WTC11 (cell line): ENCODE measurements at regions not wholly inside any gene's neighbourhood (a gene's known extent, or its start where the extent isn't known, plus 50 kb on each side); places are given as distances from the start of the nearest gene placed in this dataset.

Experiments
- ATAC-seq: fragments of 200-7000 bp; cut with Tn5 transposase; 2 replicates; pipeline ENCODE4 v1.10.0; 2021; ENCODE audit warnings: mild to moderate bottlenecking, moderate library complexity
- CTCF ChIA-PET: fragments of 300-600 bp; sonication (Branson Sonifier 250); formaldehyde crosslinking; loops from one replicate; lab custom pipeline; 2021; ENCODE audit warnings: antibody characterized with exemption; lab: Charles Lee
- POLR2A ChIA-PET: fragments of 350-600 bp; sonication (Branson Sonifier 250); formaldehyde crosslinking; loops from one replicate; lab custom pipeline; 2021; ENCODE audit warnings: antibody characterized with exemption; lab: Charles Lee
- DNase-seq: peaks from one replicate; pipeline ENCODE4 v3.0.0; 2021; ENCODE audit warnings: low spot score
- H3K27ac Mint-ChIP-seq: 2 replicates; pipeline ENCODE4 v1.8.0; 2021; ENCODE audit warnings: mixed read lengths
- H3K27me3 Mint-ChIP-seq: 2 replicates; pipeline ENCODE4 v1.8.0; 2021; ENCODE audit warnings: low read depth, mild to moderate bottlenecking, moderate library complexity, mixed read lengths
- H3K36me3 Mint-ChIP-seq: 2 replicates; pipeline ENCODE4 v1.8.0; 2021; ENCODE audit warnings: mixed read lengths
- H3K4me1 Mint-ChIP-seq: 2 replicates; pipeline ENCODE4 v1.8.0; 2022; ENCODE audit warnings: mixed read lengths
- H3K4me3 Mint-ChIP-seq: 2 replicates; pipeline ENCODE4 v1.8.0; 2021; ENCODE audit warnings: mild to moderate bottlenecking, moderate library complexity, mixed read lengths
- H3K9me3 Mint-ChIP-seq: 2 replicates; pipeline ENCODE4 v1.8.0; 2021; ENCODE audit warnings: mixed read lengths
- ATF3 ChIP-seq: sonication (generic); formaldehyde crosslinking; conservative IDR thresholded peaks from 2 replicates; pipeline ENCODE4 v1.8.1; 2022; ENCODE audit warnings: mild to moderate bottlenecking, missing genetic modification reagents
- CREB1 ChIP-seq: sonication (generic); formaldehyde crosslinking; IDR thresholded peaks from 2 replicates; pipeline ENCODE4 v1.8.0; 2023; ENCODE audit warnings: mild to moderate bottlenecking, missing genetic modification reagents
- FOXK1 ChIP-seq: sonication (generic); formaldehyde crosslinking; IDR thresholded peaks from 2 replicates; pipeline ENCODE4 v1.8.0; 2022; ENCODE audit warnings: mild to moderate bottlenecking, moderate library complexity, missing genetic modification reagents
- GRHL2 ChIP-seq: fragments of 250-450 bp; sonication (Bioruptor Pico); IDR thresholded peaks from 2 replicates; pipeline ENCODE4 v1.8.0; 2022; ENCODE audit warnings: mild to moderate bottlenecking, moderate library complexity; ENCODE audit not compliant: insufficient replicate concordance, severe bottlenecking
- GTF2I ChIP-seq: fragments of 250-450 bp; sonication (Bioruptor Pico); conservative IDR thresholded peaks from 2 replicates; pipeline ENCODE4 v1.4.0; 2021; ENCODE audit warnings: mild to moderate bottlenecking
- HMGXB4 ChIP-seq: sonication (generic); formaldehyde crosslinking; IDR thresholded peaks from 2 replicates; pipeline ENCODE4 v1.8.1; 2023; ENCODE audit warnings: mild to moderate bottlenecking, moderate library complexity, missing genetic modification reagents
- MXD4 ChIP-seq: fragments of 250-450 bp; sonication (Bioruptor Pico); IDR thresholded peaks from 2 replicates; pipeline ENCODE4 v1.8.0; 2021; ENCODE audit warnings: mild to moderate bottlenecking, moderate library complexity, borderline replicate concordance
- NFYB ChIP-seq: sonication (generic); formaldehyde crosslinking; conservative IDR thresholded peaks from 2 replicates; pipeline ENCODE4 v1.8.0; 2022; ENCODE audit warnings: low read depth, missing genetic modification reagents
- NR2C2 ChIP-seq: sonication (generic); formaldehyde crosslinking; IDR thresholded peaks from 2 replicates; pipeline ENCODE4 v1.8.0; 2022; ENCODE audit warnings: mild to moderate bottlenecking, missing genetic modification reagents
- PRRX2 ChIP-seq: fragments of 250-450 bp; sonication (Bioruptor Pico); IDR thresholded peaks from 2 replicates; pipeline ENCODE4 v1.8.0; 2021; ENCODE audit warnings: mild to moderate bottlenecking
- TEAD1 ChIP-seq: sonication (generic); formaldehyde crosslinking; IDR thresholded peaks from 2 replicates; pipeline ENCODE4 v1.8.0; 2022; ENCODE audit warnings: mild to moderate bottlenecking, missing genetic modification reagents
- TEAD4 ChIP-seq: sonication (generic); formaldehyde crosslinking; IDR thresholded peaks from 2 replicates; pipeline ENCODE4 v1.8.0; 2022; ENCODE audit warnings: mild to moderate bottlenecking, missing genetic modification reagents
- USF2 ChIP-seq: sonication (generic); formaldehyde crosslinking; IDR thresholded peaks from 2 replicates; pipeline ENCODE4 v1.8.1; 2023; ENCODE audit warnings: mild to moderate bottlenecking, missing genetic modification reagents, moderate library complexity
- ZBTB21 ChIP-seq: sonication (generic); formaldehyde crosslinking; IDR thresholded peaks from 2 replicates; pipeline ENCODE4 v1.8.1; 2023; ENCODE audit warnings: mild to moderate bottlenecking, missing genetic modification reagents, borderline replicate concordance
- ZNF219 ChIP-seq: sonication (generic); formaldehyde crosslinking; IDR thresholded peaks from 2 replicates; pipeline ENCODE4 v1.8.0; 2023; ENCODE audit warnings: missing genetic modification reagents, mild to moderate bottlenecking, borderline replicate concordance
- TF ChIP-seq, protein P1 (sequence below): sonication (generic); formaldehyde crosslinking; IDR thresholded peaks from 2 replicates; pipeline ENCODE4 v1.8.1; 2023; ENCODE audit warnings: mild to moderate bottlenecking, missing genetic modification reagents
- TF ChIP-seq, protein P2 (sequence below): fragments of 200-600 bp; IDR thresholded peaks from 2 replicates; pipeline ENCODE4 v1.8.0; 2022; ENCODE audit warnings: antibody characterized with exemption
- TF ChIP-seq, protein P3 (sequence below): sonication (generic); formaldehyde crosslinking; IDR thresholded peaks from 2 replicates; pipeline ENCODE4 v1.8.0; 2022; ENCODE audit warnings: missing genetic modification reagents

DNA sequence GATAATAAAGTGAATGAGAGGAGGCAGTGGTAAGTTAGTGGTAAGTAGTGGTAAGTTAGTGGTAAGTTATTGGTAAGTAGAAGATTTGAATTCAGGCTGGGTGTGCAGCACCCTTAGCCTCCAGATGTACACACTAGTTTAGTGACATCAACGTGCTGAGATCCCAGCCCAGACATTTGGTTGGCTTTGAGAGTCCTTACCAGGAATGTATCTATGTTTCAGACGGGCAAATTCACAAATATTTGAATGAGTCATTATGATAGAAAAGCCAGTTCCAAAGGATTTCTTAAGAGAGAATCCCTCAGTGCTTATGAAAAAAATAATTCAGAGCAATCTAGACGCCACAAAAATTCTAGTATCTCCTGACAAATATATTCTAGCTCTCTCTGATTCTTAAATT is 70.0 kb downstream of the ARL4A start:
- ChIA-PET POLR2A (no interaction called here), CTCF (no interaction called here)
- no peak overlapping the region for H3K4me3 Mint-ChIP-seq
- H3K4me1 Mint-ChIP-seq: no peaks in the 10 kb centered on the region
- no peak for ATAC-seq
- H3K9me3 Mint-ChIP-seq: peaks cover 37% of the 10 kb centered on the region
- H3K27me3 Mint-ChIP-seq: peaks cover 5% of the 10 kb centered on the region; the same call in 1 of the 2 replicates
- no peak overlapping the region for H3K27ac Mint-ChIP-seq
- no peak for TF ChIP-seq CREB1
- TF ChIP-seq, all 79 proteins: peak for 0
- DNase-seq: no peak
- peaks cover 32% of the 10 kb centered on the region for H3K36me3 Mint-ChIP-seq

DNA sequence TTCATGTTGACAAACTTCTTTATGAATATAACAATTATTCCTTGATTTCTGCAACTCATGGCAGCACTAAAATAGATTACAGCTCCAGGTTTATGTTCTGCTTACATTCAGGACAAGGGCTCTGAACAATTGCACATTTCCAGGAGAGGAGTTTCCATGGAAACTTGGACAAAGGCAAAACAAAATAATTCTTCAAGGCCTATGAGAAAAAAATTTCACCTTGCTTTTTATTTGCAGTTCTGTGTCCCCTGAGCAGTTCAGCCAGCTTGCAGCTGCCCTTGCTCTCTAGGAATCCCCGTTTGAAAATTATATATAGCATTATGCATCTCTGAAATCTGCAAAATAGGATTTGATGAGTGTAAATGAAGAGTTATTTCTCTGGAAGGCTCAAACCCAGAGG is 71.7 kb downstream of the ARL4A start:
- Mint-ChIP-seq H3K27me3 (peaks cover 5% of the 10 kb centered on the region; the same call in 1 of the 2 replicates), H3K4me1 (peaks cover 4% of the 10 kb centered on the region; the same call in 1 of the 2 replicates), H3K27ac (no peak overlapping the region), H3K36me3 (peaks cover 32% of the 10 kb centered on the region), H3K4me3 (no peak overlapping the region), H3K9me3 (peaks cover 37% of the 10 kb centered on the region)
- CTCF ChIA-PET: no interaction called here
- POLR2A ChIA-PET: no interaction called here
- DNase-seq (no peak), ATAC-seq (no peak)
- TF ChIP-seq GRHL2 (no peak), ZBTB21 (CRISPR knock-in tag) (no peak), NR2C2 (no peak), PRRX2 (CRISPR knock-in tag) (no peak), ATF3 (CRISPR knock-in tag) (no peak), USF2 (no peak), TEAD4 (CRISPR knock-in tag) (no peak), MXD4 (CRISPR knock-in tag) (no peak), HMGXB4 (CRISPR knock-in tag) (no peak), GTF2I (no peak), ZNF219 (no peak), FOXK1 (CRISPR knock-in tag) (no peak), TEAD1 (CRISPR knock-in tag) (no peak), NFYB (no peak)
- TF ChIP-seq, protein P1, sequence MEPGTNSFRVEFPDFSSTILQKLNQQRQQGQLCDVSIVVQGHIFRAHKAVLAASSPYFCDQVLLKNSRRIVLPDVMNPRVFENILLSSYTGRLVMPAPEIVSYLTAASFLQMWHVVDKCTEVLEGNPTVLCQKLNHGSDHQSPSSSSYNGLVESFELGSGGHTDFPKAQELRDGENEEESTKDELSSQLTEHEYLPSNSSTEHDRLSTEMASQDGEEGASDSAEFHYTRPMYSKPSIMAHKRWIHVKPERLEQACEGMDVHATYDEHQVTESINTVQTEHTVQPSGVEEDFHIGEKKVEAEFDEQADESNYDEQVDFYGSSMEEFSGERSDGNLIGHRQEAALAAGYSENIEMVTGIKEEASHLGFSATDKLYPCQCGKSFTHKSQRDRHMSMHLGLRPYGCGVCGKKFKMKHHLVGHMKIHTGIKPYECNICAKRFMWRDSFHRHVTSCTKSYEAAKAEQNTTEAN (CRISPR knock-in tag): no peak
- TF ChIP-seq, protein P2, sequence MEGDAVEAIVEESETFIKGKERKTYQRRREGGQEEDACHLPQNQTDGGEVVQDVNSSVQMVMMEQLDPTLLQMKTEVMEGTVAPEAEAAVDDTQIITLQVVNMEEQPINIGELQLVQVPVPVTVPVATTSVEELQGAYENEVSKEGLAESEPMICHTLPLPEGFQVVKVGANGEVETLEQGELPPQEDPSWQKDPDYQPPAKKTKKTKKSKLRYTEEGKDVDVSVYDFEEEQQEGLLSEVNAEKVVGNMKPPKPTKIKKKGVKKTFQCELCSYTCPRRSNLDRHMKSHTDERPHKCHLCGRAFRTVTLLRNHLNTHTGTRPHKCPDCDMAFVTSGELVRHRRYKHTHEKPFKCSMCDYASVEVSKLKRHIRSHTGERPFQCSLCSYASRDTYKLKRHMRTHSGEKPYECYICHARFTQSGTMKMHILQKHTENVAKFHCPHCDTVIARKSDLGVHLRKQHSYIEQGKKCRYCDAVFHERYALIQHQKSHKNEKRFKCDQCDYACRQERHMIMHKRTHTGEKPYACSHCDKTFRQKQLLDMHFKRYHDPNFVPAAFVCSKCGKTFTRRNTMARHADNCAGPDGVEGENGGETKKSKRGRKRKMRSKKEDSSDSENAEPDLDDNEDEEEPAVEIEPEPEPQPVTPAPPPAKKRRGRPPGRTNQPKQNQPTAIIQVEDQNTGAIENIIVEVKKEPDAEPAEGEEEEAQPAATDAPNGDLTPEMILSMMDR: no peak
- TF ChIP-seq, protein P3, sequence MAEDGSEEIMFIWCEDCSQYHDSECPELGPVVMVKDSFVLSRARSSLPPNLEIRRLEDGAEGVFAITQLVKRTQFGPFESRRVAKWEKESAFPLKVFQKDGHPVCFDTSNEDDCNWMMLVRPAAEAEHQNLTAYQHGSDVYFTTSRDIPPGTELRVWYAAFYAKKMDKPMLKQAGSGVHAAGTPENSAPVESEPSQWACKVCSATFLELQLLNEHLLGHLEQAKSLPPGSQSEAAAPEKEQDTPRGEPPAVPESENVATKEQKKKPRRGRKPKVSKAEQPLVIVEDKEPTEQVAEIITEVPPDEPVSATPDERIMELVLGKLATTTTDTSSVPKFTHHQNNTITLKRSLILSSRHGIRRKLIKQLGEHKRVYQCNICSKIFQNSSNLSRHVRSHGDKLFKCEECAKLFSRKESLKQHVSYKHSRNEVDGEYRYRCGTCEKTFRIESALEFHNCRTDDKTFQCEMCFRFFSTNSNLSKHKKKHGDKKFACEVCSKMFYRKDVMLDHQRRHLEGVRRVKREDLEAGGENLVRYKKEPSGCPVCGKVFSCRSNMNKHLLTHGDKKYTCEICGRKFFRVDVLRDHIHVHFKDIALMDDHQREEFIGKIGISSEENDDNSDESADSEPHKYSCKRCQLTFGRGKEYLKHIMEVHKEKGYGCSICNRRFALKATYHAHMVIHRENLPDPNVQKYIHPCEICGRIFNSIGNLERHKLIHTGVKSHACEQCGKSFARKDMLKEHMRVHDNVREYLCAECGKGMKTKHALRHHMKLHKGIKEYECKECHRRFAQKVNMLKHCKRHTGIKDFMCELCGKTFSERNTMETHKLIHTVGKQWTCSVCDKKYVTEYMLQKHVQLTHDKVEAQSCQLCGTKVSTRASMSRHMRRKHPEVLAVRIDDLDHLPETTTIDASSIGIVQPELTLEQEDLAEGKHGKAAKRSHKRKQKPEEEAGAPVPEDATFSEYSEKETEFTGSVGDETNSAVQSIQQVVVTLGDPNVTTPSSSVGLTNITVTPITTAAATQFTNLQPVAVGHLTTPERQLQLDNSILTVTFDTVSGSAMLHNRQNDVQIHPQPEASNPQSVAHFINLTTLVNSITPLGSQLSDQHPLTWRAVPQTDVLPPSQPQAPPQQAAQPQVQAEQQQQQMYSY (CRISPR knock-in tag): no peak
